Ovary (tissue), 3 donors: ENCODE measurements at regions not wholly inside any gene's neighbourhood (a gene's known extent, or its start where the extent isn't known, plus 50 kb on each side); places are given as distances from the start of the nearest gene placed in this dataset.

Experiments used
- CTCF ChIP-seq, 3 donors: fragments of 450-650 bp in 2 of 3; fragments of 200-600 bp in 1 of 3; IDR thresholded peaks; one replicate each; pipeline versions ENCODE4 v1.5.1 to v1.8.0; 2016 to 2022; ENCODE audit warnings: antibody characterized with exemption in 3 of 3, mild to moderate bottlenecking in 1 of 3
- EP300 ChIP-seq: sonication (generic); formaldehyde crosslinking; IDR thresholded peaks from one replicate; pipeline ENCODE4 v1.6.1; 2017; ENCODE audit warnings: antibody characterized with exemption
- POLR2A ChIP-seq: fragments of 450-650 bp; IDR thresholded peaks from one replicate; pipeline ENCODE4 v1.6.1; 2017; ENCODE audit warnings: antibody characterized with exemption, mild to moderate bottlenecking, moderate library complexity
- donor health status: DM: no; HTN: no; CAD: no.

- TF ChIP-seq CTCF (IDR thresholded peaks at IDR 0.05) (no peak), POLR2A (no peak), EP300 (no peak)
These were observed 699.9 kb upstream of the ZNF385D start for GRCh38 chr3:22450786-22451400.
